ENCODE measurements at regions not wholly inside any gene's neighbourhood (a gene's known extent, or its start where the extent isn't known, plus 50 kb on each side); places are given as distances from the start of the nearest gene placed in this dataset.
A peak's percentile ranks its signal among the peaks of the same experiment; 100 is the strongest.

DNA sequence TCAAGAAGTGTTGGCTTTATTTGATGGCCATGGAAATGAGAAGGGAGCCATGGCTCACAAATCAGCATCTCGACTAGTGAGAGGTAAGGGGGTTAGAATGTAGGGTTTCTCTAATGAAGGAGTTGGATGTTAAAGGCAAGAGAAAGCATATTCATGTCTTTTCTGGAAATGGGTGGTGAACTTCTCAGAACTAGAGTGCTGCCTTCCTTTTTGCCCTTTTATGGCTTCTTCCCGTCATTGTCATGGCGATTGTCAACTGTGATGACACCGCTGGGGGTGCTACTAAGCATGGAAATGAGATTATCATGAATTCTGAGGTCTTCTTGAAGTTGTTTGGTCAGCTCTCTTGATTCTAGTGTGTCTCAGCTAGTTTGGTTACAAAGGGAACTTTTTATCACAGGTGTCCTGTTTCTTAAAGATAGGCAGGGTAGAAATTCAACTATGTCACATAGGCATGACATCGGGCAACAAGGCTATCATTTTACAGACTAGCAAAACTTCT is 180.4 kb downstream of the LIG4 start:
- Histone ChIP-seq H3K4me3 (ENCODE audit: low read depth, low read length) (no peak overlapping the region), H3K36me3 (ENCODE audit: control insufficient read depth, insufficient read depth, low read length) (no peaks in the 10 kb centered on the region), H3K27me3 (ENCODE audit: control insufficient read depth, insufficient read depth, low read length) (no peaks in the 10 kb centered on the region)
- TF ChIP-seq, protein P1, sequence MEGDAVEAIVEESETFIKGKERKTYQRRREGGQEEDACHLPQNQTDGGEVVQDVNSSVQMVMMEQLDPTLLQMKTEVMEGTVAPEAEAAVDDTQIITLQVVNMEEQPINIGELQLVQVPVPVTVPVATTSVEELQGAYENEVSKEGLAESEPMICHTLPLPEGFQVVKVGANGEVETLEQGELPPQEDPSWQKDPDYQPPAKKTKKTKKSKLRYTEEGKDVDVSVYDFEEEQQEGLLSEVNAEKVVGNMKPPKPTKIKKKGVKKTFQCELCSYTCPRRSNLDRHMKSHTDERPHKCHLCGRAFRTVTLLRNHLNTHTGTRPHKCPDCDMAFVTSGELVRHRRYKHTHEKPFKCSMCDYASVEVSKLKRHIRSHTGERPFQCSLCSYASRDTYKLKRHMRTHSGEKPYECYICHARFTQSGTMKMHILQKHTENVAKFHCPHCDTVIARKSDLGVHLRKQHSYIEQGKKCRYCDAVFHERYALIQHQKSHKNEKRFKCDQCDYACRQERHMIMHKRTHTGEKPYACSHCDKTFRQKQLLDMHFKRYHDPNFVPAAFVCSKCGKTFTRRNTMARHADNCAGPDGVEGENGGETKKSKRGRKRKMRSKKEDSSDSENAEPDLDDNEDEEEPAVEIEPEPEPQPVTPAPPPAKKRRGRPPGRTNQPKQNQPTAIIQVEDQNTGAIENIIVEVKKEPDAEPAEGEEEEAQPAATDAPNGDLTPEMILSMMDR (IDR thresholded peaks at IDR 0.05; ENCODE audit: insufficient read depth, low read length, severe bottlenecking): no peak
- FAIRE-seq (peak; percentile 40), DNase-seq (ENCODE audit: low read depth) (no peak)

DNA sequence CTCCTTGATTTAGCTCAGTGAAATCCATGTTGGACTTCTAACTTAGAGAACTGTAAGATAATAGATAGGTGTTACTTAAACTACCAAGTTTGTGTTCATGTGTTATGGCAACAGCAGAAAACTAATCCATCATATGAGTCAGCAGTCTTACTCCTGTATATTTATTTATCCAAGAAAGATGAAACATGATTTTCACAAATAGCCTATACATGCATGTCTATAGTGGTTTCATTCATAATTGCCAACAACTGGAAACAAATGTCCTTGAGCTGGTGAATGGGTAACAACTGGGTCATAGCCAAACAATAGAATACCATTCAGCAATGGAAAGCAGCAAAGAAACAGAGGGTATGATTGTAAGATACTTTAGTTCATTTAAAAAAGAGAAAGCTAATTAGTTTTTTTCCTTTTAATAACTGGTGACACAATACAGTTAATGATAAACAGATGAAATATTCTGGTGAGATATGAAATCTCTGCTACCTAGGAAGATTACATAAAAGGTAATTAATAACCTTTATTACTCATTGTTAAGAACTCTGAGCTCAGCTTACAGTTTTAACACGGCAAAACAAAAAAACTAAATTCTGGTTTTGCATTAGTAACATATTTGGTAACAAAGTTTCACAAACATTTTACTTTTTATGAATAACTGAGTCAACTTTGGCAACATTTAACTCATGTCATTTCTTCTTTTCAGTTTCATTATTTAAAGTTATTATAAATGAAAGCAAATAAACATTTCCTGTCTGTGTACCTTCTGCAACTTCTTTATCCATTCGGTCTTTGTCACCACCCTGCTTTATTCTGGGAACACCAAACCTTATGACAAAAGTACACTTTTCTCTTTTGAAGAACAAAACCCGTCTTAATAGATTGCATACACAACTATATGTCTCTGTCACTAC is 181.3 kb downstream of the LIG4 start:
- Histone ChIP-seq H3K27me3 (ENCODE audit: control insufficient read depth, insufficient read depth, low read length) (no peaks in the 10 kb centered on the region), H3K36me3 (ENCODE audit: control insufficient read depth, insufficient read depth, low read length) (no peaks in the 10 kb centered on the region), H3K4me3 (ENCODE audit: low read depth, low read length) (no peak overlapping the region)
- DNase-seq (ENCODE audit: low read depth) (peak; percentile 5), FAIRE-seq (no peak)
- TF ChIP-seq, protein P1 (IDR thresholded peaks at IDR 0.05; ENCODE audit: insufficient read depth, low read length, severe bottlenecking): no peak

DNA sequence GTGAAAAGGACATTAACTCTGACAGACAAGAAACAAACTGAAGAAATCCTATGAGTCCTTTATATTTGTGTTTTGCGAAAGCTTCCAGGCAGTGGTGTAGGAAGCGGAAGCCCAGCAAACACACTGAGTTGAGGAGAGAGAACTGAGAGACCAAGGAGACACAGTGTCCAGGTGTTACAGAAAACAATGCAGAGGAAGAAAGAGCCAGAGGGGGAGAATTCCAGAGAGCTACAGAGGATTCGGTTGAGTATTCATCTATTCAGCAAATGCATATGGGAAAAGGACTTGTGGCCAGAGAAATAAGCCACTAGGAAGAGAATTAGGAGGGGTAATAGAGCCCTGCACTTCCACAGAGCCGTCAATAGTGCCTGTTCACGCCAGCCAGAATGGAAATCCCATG is 183.5 kb downstream of the LIG4 start:
- TF ChIP-seq, protein P1 (IDR thresholded peaks at IDR 0.05; ENCODE audit: insufficient read depth, low read length, severe bottlenecking): no peak
- no peaks in the 10 kb centered on the region for H3K27me3 ChIP-seq (ENCODE audit: control insufficient read depth, insufficient read depth, low read length)
- no peak for DNase-seq (ENCODE audit: low read depth)
- no peaks in the 10 kb centered on the region for H3K36me3 ChIP-seq (ENCODE audit: control insufficient read depth, insufficient read depth, low read length)
- FAIRE-seq: no peak
- no peak overlapping the region for H3K4me3 ChIP-seq (ENCODE audit: low read depth, low read length)

DNA sequence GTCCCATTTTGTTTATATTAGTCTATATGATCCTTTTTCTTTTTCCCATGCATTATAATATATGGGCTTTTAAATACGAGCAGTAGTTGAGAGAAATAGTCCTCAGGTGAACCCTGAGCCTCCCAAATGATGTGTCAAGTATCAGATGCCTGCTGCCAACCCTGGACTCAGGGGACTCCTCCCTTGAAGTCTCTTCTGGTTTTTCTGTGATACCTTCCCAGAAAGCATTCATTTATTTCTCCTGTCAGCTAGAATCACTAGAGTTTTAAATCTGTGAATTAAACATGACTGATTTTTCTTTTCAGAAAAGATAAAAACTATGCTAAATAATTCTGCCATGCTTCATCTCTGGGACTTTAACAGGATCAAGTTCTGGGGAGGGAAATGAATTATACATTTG is 184.6 kb downstream of the LIG4 start:
- no peaks in the 10 kb centered on the region for H3K27me3 ChIP-seq (ENCODE audit: control insufficient read depth, insufficient read depth, low read length)
- DNase-seq (ENCODE audit: low read depth) (no peak), FAIRE-seq (no peak)
- no peak overlapping the region for H3K4me3 ChIP-seq (ENCODE audit: low read depth, low read length)
- TF ChIP-seq, protein P1 (IDR thresholded peaks at IDR 0.05; ENCODE audit: insufficient read depth, low read length, severe bottlenecking): no peak
- no peaks in the 10 kb centered on the region for H3K36me3 ChIP-seq (ENCODE audit: control insufficient read depth, insufficient read depth, low read length)

DNA sequence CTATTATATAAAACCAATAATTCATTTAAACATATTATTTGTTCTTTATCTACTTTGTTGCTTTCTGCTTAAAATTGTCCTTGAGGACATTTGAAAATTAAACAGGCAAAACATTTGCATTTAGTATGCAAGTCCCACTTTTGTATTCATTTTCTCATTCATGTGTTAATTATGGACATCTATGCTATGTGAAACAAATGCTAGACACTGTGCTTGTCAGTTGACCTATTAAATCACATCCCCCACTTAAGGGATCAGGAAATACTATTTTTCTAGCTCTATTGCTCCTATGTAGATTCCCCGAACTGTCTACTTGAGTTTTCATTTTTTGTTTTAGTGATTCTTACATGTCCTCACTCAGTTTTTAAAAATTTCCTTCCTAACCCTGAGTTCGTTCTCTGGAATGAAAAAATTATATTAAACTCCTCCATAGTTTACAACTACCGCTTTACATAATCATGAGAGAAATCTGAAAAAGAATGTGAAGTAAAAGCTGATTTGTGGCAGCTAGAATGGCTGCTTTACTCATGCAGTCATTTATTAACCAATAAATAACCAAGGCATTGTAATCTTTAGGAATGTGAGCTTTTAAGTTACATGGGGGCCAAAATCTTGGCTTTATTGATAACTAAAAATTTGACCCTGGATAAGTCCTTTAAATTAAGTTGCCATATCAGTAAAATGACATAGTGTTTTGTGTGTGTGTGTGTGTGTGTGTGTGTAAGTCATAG is 188.5 kb downstream of the LIG4 start:
- TF ChIP-seq, protein P1 (IDR thresholded peaks at IDR 0.05; ENCODE audit: insufficient read depth, low read length, severe bottlenecking): no peak
- Histone ChIP-seq H3K27me3 (ENCODE audit: control insufficient read depth, insufficient read depth, low read length) (no peaks in the 10 kb centered on the region), H3K36me3 (ENCODE audit: control insufficient read depth, insufficient read depth, low read length) (no peaks in the 10 kb centered on the region), H3K4me3 (ENCODE audit: low read depth, low read length) (no peak overlapping the region)
- DNase-seq (ENCODE audit: low read depth): no peak
- no peak for FAIRE-seq

Data from bronchial epithelial cell (primary cell).